Peyer's patch (tissue), 4 donors: ENCODE measurements at regions not wholly inside any gene's neighbourhood (a gene's known extent, or its start where the extent isn't known, plus 50 kb on each side); places are given as distances from the start of the nearest gene placed in this dataset.

Source experiments
- POLR2A ChIP-seq, 2 donors: fragments of 450-650 bp; IDR thresholded peaks; one replicate each; pipeline ENCODE4 v1.5.1; 2017; ENCODE audit warnings: antibody characterized with exemption in 2 of 2, mild to moderate bottlenecking in 2 of 2, moderate library complexity in 2 of 2
- TF ChIP-seq, protein P1 (sequence below), 6 experiments: fragments of 450-650 bp in 4 of 6; fragments of 200-600 bp in 2 of 6; sonication (generic) in 1 of 6; IDR thresholded peaks; one replicate each; pipeline ENCODE4 v1.5.1; 2017 to 2019; ENCODE audit warnings: antibody characterized with exemption in 6 of 6, mild to moderate bottlenecking in 3 of 6, moderate library complexity in 1 of 6

DNA sequence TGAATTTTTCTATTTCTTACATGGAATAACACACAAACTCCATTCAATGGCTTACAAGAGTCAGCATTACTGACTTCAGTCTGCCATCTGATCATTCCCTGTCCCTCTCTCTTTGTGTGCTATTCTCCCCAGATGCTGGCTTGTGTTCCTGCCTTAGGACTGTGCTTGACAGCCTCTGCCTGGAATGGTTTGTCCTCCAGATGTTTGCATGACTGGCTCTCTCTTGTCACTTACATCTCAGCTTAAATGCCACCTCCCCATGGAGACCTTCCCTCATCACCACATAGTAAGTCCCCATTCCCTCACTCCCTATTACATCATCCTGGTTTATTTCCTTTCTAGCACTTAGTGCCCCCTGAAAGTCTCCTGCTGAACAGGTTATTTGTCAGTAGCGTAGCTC lies 181.6 kb downstream of the KTN1 start:
- TF ChIP-seq, protein P1, sequence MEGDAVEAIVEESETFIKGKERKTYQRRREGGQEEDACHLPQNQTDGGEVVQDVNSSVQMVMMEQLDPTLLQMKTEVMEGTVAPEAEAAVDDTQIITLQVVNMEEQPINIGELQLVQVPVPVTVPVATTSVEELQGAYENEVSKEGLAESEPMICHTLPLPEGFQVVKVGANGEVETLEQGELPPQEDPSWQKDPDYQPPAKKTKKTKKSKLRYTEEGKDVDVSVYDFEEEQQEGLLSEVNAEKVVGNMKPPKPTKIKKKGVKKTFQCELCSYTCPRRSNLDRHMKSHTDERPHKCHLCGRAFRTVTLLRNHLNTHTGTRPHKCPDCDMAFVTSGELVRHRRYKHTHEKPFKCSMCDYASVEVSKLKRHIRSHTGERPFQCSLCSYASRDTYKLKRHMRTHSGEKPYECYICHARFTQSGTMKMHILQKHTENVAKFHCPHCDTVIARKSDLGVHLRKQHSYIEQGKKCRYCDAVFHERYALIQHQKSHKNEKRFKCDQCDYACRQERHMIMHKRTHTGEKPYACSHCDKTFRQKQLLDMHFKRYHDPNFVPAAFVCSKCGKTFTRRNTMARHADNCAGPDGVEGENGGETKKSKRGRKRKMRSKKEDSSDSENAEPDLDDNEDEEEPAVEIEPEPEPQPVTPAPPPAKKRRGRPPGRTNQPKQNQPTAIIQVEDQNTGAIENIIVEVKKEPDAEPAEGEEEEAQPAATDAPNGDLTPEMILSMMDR (IDR thresholded peaks at IDR 0.05) = no peak
- TF ChIP-seq POLR2A (IDR thresholded peaks at IDR 0.05) = no peak
